Activated T-cell treated with anti-CD3 and anti-CD28 coated beads, Interleukin-2, amount 50 U/mL, for 72 hours (primary cell): ENCODE measurements at regions not wholly inside any gene's neighbourhood (a gene's known extent, or its start where the extent isn't known, plus 50 kb on each side); places are given as distances from the start of the nearest gene placed in this dataset.

Experiments used
- ATAC-seq, 2 donors: fragments of 150-1000 bp; cut with Tn5 transposase; replicated peaks in 1 of 2; 2 replicates each; pipeline ENCODE4 v1.10.0; 2021; ENCODE audit warnings: moderate library complexity in 2 of 2, mild to moderate bottlenecking in 1 of 2
- DNase-seq, 2 donors: peaks; one replicate each; pipeline ENCODE4 v3.0.0; 2021 to 2022; ENCODE audit warnings: mixed read lengths in 1 of 2
- H3K27ac Mint-ChIP-seq: one replicate; pipeline ENCODE4 v1.8.0; 2022; ENCODE audit warnings: mild to moderate bottlenecking, moderate library complexity, mixed read lengths
- H3K27me3 Mint-ChIP-seq: one replicate; pipeline ENCODE4 v1.8.0; 2022; ENCODE audit warnings: low read depth, mixed read lengths
- H3K36me3 Mint-ChIP-seq, 2 donors: one replicate each; pipeline ENCODE4 v1.8.0; 2022; ENCODE audit warnings: mixed read lengths in 2 of 2, mild to moderate bottlenecking in 1 of 2; ENCODE audit not compliant: insufficient read depth in 2 of 2
- H3K4me1 Mint-ChIP-seq: one replicate; pipeline ENCODE4 v1.8.0; 2022; ENCODE audit warnings: low read depth, mixed read lengths
- H3K4me3 Mint-ChIP-seq, 2 donors: one replicate each; pipeline ENCODE4 v1.8.0; 2022; ENCODE audit warnings: mild to moderate bottlenecking in 2 of 2, mixed read lengths in 2 of 2, moderate library complexity in 2 of 2
- H3K9me3 Mint-ChIP-seq, 2 donors: one replicate each; pipeline ENCODE4 v1.8.0; 2022; ENCODE audit warnings: mixed read lengths in 2 of 2

DNA sequence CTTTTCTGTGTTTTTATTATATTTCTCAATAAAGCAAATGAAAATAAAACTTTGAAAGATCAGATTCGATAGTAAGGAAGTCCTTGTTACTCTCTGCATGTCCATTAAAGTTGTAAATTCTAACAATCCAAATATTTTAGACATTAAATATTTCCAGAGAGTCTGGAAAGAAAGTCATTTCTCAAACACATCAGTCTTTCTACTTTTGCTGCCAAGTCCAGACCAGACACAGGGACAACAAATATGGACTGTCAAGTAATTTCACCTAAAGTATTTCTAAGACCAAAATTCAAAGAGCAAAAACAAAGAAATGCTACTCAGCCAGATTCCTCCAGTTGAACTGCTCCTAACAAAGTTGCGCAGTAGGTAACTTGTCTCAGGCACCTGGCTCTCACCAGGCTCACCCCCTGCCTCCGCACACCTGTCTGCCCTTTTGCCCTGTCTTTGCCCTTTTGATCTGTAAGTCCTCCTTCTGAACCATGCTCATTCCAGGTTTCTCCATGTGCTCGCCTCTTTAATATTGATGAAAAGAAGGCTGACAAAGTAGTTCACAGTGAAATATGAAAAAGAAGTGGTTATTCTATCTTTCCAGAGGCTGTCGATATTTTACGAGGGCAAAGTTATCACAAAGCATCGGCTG lies 300.5 kb downstream of the C7orf25 start:
- no peak for DNase-seq
- Mint-ChIP-seq H3K4me1 (no peaks in the 10 kb centered on the region), H3K9me3 (peaks cover 0 to 2% of the 10 kb centered on the region in 2 donors), H3K4me3 (no peak overlapping the region), H3K27ac (no peak overlapping the region), H3K36me3 (no peaks in the 10 kb centered on the region), H3K27me3 (no peaks in the 10 kb centered on the region)
- no peak for ATAC-seq

DNA sequence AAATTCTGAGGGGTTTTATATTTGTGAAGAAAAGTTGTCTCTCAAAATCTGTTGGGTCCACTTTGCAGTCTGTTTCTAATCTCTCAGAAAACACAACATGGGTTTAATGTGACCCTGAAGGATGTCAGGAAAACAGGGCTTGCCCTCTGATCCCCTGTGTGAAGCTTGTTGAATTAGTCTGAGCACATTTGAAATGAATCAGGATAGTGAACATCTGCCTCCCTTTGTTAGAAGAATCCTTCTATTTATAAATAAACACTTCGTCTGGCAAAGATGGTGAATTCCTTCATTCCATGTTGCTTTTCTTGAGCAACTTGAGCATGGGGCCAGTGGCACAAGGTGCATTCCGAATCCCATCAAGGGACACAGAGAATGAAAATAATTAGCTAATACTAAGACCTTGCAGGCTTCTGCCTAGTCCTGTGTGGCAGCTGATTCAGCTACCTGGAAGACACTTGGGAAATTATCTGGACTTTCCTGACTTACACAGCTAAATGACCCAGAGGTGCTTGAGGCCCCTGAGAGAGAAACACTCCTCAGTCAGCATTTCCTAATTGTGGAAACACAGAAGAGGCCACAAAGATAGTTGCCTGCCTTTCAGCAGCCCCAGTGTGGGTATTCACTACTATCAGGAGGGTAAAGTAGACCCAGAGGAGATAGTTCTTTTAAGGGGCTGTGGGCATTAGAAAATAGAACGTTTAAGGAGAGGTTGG lies 305.5 kb downstream of the C7orf25 start:
- Mint-ChIP-seq H3K4me3 (no peak overlapping the region), H3K4me1 (no peaks in the 10 kb centered on the region), H3K9me3 (peaks cover 0 to 2% of the 10 kb centered on the region in 2 donors), H3K27ac (no peak overlapping the region), H3K27me3 (no peaks in the 10 kb centered on the region), H3K36me3 (no peaks in the 10 kb centered on the region)
- no peak for DNase-seq
- ATAC-seq, result no peak

DNA sequence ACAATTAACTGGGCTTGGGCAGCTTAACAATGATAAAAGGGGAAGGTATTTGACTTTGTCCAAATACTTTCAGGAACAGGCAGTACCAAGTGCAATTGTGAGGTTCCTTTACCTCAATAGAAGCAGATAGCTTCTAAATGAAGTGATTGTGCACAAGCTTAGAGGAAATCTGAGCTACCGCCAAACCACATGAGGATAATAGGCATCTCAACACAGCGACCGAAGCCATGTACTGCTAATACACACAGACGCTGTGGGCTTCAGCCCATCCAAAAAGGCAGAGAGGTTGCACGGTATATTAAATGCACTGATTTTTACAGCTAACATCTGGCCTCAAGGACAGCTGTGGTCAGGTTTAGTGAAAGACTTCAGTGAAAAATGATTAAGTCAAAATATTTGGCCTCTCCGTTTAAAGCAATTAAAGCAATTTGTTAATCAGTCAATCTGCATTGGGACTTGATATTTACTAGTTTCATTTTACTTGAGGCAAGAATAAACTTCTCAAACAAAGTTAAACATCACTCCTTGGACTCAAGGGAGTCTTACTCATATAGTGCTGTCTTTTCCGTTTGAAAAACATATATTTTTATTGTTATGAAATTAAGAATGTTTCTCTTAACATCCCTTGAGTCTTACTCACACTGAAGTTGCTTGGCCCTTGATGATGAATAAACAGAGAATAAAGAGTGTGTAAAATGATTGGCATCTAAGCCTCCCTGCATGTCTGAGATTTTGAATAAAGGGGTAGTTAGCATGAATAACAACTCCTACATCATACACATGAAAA lies 306.3 kb downstream of the C7orf25 start:
- H3K27ac Mint-ChIP-seq, result no peak overlapping the region
- H3K4me3 Mint-ChIP-seq, result no peak overlapping the region
- no peaks in the 10 kb centered on the region for H3K36me3 Mint-ChIP-seq
- no peaks in the 10 kb centered on the region for H3K4me1 Mint-ChIP-seq
- no peak for ATAC-seq
- no peaks in the 10 kb centered on the region for H3K27me3 Mint-ChIP-seq
- peaks cover 0 to 2% of the 10 kb centered on the region in 2 donors for H3K9me3 Mint-ChIP-seq
- DNase-seq, result no peak

DNA sequence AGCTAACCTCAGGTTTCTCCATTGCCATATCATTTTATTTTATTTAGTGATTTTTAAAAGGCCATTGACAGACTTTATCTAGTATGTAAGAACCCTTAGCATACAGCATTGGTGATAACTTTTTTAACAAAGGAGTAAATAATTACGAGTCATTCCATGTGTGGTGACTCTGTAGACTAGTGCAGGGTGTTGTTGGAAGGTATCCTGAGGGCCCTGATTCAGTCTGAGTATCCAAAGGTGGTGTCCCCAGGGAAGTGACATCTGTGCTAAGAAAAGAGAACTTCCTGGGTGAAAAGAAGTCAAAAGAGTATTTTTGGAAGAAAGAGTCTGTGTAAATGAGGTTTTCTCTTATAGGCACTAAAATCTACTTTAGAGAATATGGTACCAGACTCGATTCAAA lies 308.4 kb downstream of the C7orf25 start:
- no peaks in the 10 kb centered on the region for H3K27me3 Mint-ChIP-seq
- no peaks in the 10 kb centered on the region for H3K36me3 Mint-ChIP-seq
- peaks cover 0 to 2% of the 10 kb centered on the region in 2 donors for H3K9me3 Mint-ChIP-seq
- no peak overlapping the region for H3K4me3 Mint-ChIP-seq
- no peak overlapping the region for H3K27ac Mint-ChIP-seq
- no peaks in the 10 kb centered on the region for H3K4me1 Mint-ChIP-seq
- no peak for ATAC-seq
- DNase-seq, result no peak

DNA sequence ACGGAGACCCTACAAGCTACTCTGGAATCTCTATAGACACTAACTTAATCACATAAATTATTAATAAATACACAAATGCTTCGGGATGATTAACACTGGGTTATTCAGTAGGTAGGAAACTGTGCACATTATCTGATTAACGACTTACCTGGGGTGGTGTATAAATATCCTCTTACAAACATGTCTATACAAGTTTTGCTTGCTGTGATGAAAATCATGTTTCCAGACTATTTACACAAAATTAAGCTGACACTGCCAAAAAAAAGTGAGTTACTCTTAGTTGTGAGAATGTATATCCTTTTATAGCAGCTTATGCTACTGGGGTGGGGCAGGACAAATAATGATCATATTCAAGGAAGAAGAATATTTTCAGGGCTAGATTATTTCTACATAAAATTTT lies 314.6 kb downstream of the C7orf25 start:
- H3K4me3 Mint-ChIP-seq, result no peak overlapping the region

DNA sequence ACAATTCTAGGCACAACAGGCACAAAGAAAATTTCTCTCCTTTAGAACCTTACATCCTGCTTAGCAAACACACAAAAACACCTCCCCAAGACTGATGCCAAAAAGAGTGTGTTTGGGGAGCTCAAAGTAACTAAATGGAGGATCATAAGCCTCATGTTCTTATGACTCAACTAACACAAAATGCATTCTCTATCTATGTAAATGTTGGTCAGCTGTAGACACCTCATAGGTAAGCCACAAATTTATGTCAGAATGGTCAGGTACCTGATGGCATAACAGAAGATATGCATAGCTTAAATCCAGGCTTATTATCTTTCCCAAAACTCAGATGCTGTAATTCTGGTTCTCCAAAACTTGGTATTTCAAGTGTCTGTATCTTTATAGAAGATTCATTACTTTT lies 315.1 kb downstream of the C7orf25 start:
- no peak for ATAC-seq
- H3K4me1 Mint-ChIP-seq, result no peaks in the 10 kb centered on the region
- no peaks in the 10 kb centered on the region for H3K36me3 Mint-ChIP-seq
- no peaks in the 10 kb centered on the region for H3K27me3 Mint-ChIP-seq
- H3K27ac Mint-ChIP-seq, result no peak overlapping the region
- no peak for DNase-seq
- peaks cover 2 to 5% of the 10 kb centered on the region in 2 donors for H3K9me3 Mint-ChIP-seq
- H3K4me3 Mint-ChIP-seq, result no peak overlapping the region

More for the DNA sequence above, 314.6 kb downstream of the C7orf25 start:
- Mint-ChIP-seq H3K36me3 (no peaks in the 10 kb centered on the region), H3K27ac (no peak overlapping the region), H3K9me3 (peaks cover 0 to 5% of the 10 kb centered on the region in 2 donors), H3K4me1 (no peaks in the 10 kb centered on the region), H3K27me3 (no peaks in the 10 kb centered on the region)
- DNase-seq (no peak), ATAC-seq (no peak)

DNA sequence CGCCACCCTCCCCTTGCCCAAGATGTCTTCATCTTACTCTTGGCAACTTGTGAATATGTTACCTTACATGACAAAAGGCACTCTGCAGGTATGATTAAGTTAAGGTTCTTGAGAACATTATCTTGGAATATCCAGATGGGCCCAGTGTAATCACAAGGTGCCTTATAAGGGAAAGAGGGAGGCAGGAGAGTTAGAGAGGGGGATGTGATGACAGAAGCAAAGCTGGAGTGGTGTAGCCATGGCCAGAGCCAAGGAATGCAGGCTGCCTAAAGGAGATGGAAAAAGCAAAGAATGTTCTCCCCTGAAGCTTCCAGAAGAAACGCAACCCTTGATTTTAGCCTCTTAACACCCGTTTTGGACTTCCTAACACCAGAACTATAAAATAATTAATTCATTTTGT lies 318.0 kb downstream of the C7orf25 start:
- no peaks in the 10 kb centered on the region for H3K36me3 Mint-ChIP-seq
- no peaks in the 10 kb centered on the region for H3K4me1 Mint-ChIP-seq
- H3K9me3 Mint-ChIP-seq, result peaks cover 2 to 7% of the 10 kb centered on the region in 2 donors

DNA sequence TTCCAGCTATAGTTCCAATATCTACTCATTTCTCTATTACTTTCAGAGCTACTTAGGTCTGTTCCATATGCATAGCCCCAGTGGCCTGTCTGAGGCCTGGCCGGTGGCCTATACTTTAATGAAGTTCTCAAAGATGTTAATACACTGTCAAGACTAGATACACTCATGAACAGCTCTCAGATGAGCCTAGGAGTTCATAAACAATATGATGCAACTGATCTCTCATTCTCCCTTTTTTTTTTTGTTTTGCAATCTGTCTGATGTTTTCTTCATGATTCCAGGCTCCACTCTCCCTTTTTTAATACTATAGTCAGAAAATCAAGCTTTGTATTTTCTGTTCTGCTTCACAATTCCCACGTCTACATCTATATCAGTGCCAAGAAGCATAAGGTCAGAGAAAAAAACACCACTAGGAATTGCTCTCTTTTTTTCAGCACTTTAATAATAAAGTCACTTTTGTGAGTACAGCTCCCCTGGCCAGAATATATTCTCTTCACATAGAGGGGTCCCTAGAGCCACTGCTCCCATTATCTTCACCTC lies 321.0 kb downstream of the C7orf25 start:
- no peak overlapping the region for H3K27ac Mint-ChIP-seq
- H3K4me1 Mint-ChIP-seq, result no peaks in the 10 kb centered on the region
- peaks cover 7 to 9% of the 10 kb centered on the region in 2 donors for H3K9me3 Mint-ChIP-seq
- H3K4me3 Mint-ChIP-seq, result no peak overlapping the region
- ATAC-seq, result no peak
- no peak for DNase-seq
- no peaks in the 10 kb centered on the region for H3K27me3 Mint-ChIP-seq
- no peaks in the 10 kb centered on the region for H3K36me3 Mint-ChIP-seq

More for the DNA sequence above, 318.0 kb downstream of the C7orf25 start:
- Mint-ChIP-seq H3K4me3 (no peak overlapping the region), H3K27me3 (no peaks in the 10 kb centered on the region), H3K27ac (no peak overlapping the region)
- DNase-seq, result no peak
- no peak for ATAC-seq

DNA sequence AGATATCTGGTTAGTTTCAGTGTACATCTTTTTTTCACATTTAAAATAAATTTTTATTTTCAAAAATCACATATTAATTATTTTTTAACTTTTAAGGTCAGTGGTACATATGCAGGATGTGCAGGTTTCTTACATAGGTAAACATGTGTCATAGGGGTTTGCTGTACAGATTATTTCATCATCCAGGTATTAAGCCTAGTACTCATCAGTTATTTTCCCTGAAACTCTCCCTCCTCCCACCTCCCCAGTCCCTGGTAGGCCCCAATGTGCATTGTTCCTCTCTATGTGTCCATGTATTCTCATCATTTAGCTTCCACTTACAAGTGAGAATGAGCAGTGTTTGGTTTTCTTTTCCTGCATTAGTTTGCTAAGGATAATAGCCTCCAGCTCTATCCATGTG lies 323.0 kb downstream of the C7orf25 start:
- Mint-ChIP-seq H3K9me3 (peaks cover 6 to 11% of the 10 kb centered on the region in 2 donors), H3K4me3 (no peak overlapping the region), H3K27me3 (no peaks in the 10 kb centered on the region), H3K4me1 (no peaks in the 10 kb centered on the region), H3K27ac (no peak overlapping the region), H3K36me3 (peaks cover 3 to 4% of the 10 kb centered on the region in 2 donors)
- ATAC-seq (no peak), DNase-seq (no peak)

DNA sequence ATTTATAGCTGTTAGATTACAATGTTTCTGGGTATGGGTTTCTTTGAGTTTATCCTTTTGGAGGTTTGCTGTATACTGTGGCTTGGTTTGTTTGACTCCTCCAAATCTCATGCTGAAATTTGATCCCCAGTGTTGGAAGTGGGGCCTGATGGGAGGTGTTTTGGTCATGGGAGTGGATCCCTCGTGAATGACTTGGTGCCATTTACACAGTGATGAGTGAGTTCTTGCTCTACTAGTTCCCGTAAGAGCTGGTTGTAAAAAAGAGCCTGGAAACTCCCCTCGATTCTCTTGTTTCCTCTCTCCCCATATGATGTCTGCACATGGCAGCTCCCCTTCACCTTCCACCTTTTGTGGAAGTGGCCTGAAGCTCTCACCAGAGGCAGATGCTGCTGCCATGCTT lies 324.1 kb downstream of the C7orf25 start:
- H3K4me3 Mint-ChIP-seq, result no peak overlapping the region
- peaks cover 6 to 11% of the 10 kb centered on the region in 2 donors for H3K9me3 Mint-ChIP-seq
- ATAC-seq, result no peak
- H3K36me3 Mint-ChIP-seq, result peaks cover 3 to 4% of the 10 kb centered on the region in 2 donors
- H3K4me1 Mint-ChIP-seq, result no peaks in the 10 kb centered on the region
- no peak overlapping the region for H3K27ac Mint-ChIP-seq
- DNase-seq, result no peak
- no peaks in the 10 kb centered on the region for H3K27me3 Mint-ChIP-seq

DNA sequence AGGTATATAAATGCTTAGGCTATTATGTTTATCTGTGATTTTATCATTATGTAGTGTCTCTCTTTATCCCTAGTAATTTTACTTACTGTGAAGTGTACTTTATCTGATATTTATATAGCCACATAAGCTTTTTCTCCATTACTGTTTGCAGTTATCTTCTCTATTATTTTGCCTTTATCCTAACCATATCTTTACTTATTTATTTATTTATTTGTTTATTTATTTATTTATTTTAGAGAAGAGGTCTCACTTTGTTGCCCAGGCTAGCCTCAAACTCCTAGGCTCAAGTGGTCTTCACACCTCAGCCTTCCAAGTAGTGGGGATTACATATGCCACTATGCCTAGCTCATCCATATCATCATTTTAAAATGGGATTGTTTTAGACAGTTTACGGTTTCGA lies 331.8 kb downstream of the C7orf25 start:
- Mint-ChIP-seq H3K9me3 (peaks cover 3 to 8% of the 10 kb centered on the region in 2 donors), H3K36me3 (peaks cover 0 to 1% of the 10 kb centered on the region in 2 donors), H3K4me1 (no peaks in the 10 kb centered on the region)

DNA sequence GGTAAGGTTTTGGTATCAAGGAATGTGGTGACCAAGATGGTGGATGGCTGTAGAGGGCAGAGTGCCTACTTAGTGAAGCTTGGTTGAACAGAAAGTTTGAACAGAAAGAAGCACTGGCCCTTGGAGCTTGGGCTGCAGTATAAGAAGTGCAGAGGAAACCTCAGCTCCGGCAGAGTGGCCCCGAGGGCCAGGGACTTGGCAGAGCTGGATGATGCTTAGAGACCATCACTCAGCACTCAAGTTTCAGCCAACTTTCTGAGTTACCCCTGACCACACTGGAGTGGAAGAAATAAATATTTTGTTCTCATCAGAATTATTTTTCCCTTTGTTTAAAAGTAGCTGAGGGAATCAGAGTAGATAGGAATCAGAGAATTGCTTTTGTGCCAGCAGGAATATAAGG lies 336.7 kb downstream of the C7orf25 start:
- Mint-ChIP-seq H3K27ac (no peak overlapping the region), H3K27me3 (no peaks in the 10 kb centered on the region), H3K4me3 (no peak overlapping the region), H3K36me3 (no peaks in the 10 kb centered on the region), H3K4me1 (no peaks in the 10 kb centered on the region), H3K9me3 (peaks cover 3 to 11% of the 10 kb centered on the region in 2 donors)
- DNase-seq, result no peak
- no peak for ATAC-seq

More for the DNA sequence above, 331.8 kb downstream of the C7orf25 start:
- DNase-seq (no peak), ATAC-seq (no peak)
- Mint-ChIP-seq H3K27ac (no peak overlapping the region), H3K4me3 (no peak overlapping the region), H3K27me3 (no peaks in the 10 kb centered on the region)

DNA sequence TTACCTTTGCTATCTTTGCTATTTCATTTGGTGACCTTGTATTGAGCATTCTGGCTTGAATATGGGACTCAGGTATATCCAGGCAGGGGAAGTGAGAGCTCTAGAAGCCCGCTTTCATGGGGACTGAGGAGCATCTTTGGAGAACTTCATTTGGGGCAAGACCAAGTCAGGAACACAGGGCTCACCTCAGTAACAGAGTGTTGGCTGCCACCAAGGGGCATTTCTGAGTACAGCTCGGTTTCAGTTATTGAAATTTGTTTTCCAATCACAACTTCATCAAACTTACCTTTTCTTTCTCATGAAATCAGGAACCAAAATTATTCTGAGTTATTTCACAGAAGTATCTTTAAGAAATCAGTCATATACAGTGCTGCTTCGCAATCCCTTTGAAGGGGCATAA lies 337.2 kb downstream of the C7orf25 start:
- Mint-ChIP-seq H3K4me1 (no peaks in the 10 kb centered on the region), H3K36me3 (no peaks in the 10 kb centered on the region), H3K27ac (no peak overlapping the region), H3K4me3 (no peak overlapping the region), H3K9me3 (peaks cover under 1 to 7% of the 10 kb centered on the region in 2 donors), H3K27me3 (no peaks in the 10 kb centered on the region)
- ATAC-seq (no peak), DNase-seq (no peak)
